ENCODE measurements at regions not wholly inside any gene's neighbourhood (a gene's known extent, or its start where the extent isn't known, plus 50 kb on each side); places are given as distances from the start of the nearest gene placed in this dataset.

- Mint-ChIP-seq H3K9me3 (no peaks in the 10 kb centered on the region), H3K4me3 (no peak overlapping the region), H3K36me3 (peaks cover 2% of the 10 kb centered on the region), H3K27ac (no peak overlapping the region), H3K27me3 (peaks cover 2% of the 10 kb centered on the region), H3K4me1 (no peaks in the 10 kb centered on the region)
Observed at GRCh38 chr14:71190770-71191374, 283.6 kb downstream of the PCNX1 start.

GRCh38 chr14:71193663-71194062 lies 286.4 kb downstream of the PCNX1 start:
- no peaks in the 10 kb centered on the region for H3K36me3 Mint-ChIP-seq
- H3K9me3 Mint-ChIP-seq, result no peaks in the 10 kb centered on the region
- no peak overlapping the region for H3K4me3 Mint-ChIP-seq
- no peak overlapping the region for H3K27ac Mint-ChIP-seq
- H3K4me1 Mint-ChIP-seq, result no peaks in the 10 kb centered on the region
- H3K27me3 Mint-ChIP-seq, result no peaks in the 10 kb centered on the region

- Mint-ChIP-seq H3K27ac (no peak overlapping the region), H3K4me3 (no peak overlapping the region), H3K36me3 (no peaks in the 10 kb centered on the region), H3K27me3 (no peaks in the 10 kb centered on the region), H3K4me1 (no peaks in the 10 kb centered on the region), H3K9me3 (no peaks in the 10 kb centered on the region)
Observed at GRCh38 chr14:71194251-71194650, 287.0 kb downstream of the PCNX1 start.

- H3K4me3 Mint-ChIP-seq, result no peak overlapping the region
- no peaks in the 10 kb centered on the region for H3K36me3 Mint-ChIP-seq
- no peaks in the 10 kb centered on the region for H3K9me3 Mint-ChIP-seq
- H3K27ac Mint-ChIP-seq, result no peak overlapping the region
- no peaks in the 10 kb centered on the region for H3K27me3 Mint-ChIP-seq
- H3K4me1 Mint-ChIP-seq, result no peaks in the 10 kb centered on the region
Observed at GRCh38 chr14:71196921-71197320, 289.7 kb downstream of the PCNX1 start.

GRCh38 chr14:71198687-71199086 lies 291.4 kb downstream of the PCNX1 start:
- H3K4me3 Mint-ChIP-seq, result no peak overlapping the region
- H3K27ac Mint-ChIP-seq, result no peak overlapping the region
- no peaks in the 10 kb centered on the region for H3K4me1 Mint-ChIP-seq
- no peaks in the 10 kb centered on the region for H3K9me3 Mint-ChIP-seq
- no peaks in the 10 kb centered on the region for H3K36me3 Mint-ChIP-seq
- H3K27me3 Mint-ChIP-seq, result no peaks in the 10 kb centered on the region

- Mint-ChIP-seq H3K36me3 (no peaks in the 10 kb centered on the region), H3K4me3 (no peak overlapping the region), H3K27ac (no peak overlapping the region), H3K4me1 (no peaks in the 10 kb centered on the region), H3K27me3 (no peaks in the 10 kb centered on the region), H3K9me3 (no peaks in the 10 kb centered on the region)
Observed at GRCh38 chr14:71201840-71202239, 294.6 kb downstream of the PCNX1 start.

- Mint-ChIP-seq H3K36me3 (no peaks in the 10 kb centered on the region), H3K4me3 (no peak overlapping the region), H3K27me3 (no peaks in the 10 kb centered on the region), H3K9me3 (no peaks in the 10 kb centered on the region), H3K4me1 (no peaks in the 10 kb centered on the region), H3K27ac (no peak overlapping the region)
Observed at GRCh38 chr14:71202881-71203280, 295.6 kb downstream of the PCNX1 start.

- H3K27ac Mint-ChIP-seq, result no peak overlapping the region
- no peaks in the 10 kb centered on the region for H3K36me3 Mint-ChIP-seq
Observed at GRCh38 chr14:71203306-71203705, 296.0 kb downstream of the PCNX1 start.

GRCh38 chr14:71204231-71204630 lies 297.0 kb downstream of the PCNX1 start:
- Mint-ChIP-seq H3K9me3 (no peaks in the 10 kb centered on the region), H3K27me3 (no peaks in the 10 kb centered on the region), H3K4me3 (no peak overlapping the region), H3K36me3 (no peaks in the 10 kb centered on the region), H3K4me1 (no peaks in the 10 kb centered on the region), H3K27ac (no peak overlapping the region)

More at GRCh38 chr14:71203306-71203705, 296.0 kb downstream of the PCNX1 start:
- no peaks in the 10 kb centered on the region for H3K27me3 Mint-ChIP-seq
- no peak overlapping the region for H3K4me3 Mint-ChIP-seq
- H3K4me1 Mint-ChIP-seq, result no peaks in the 10 kb centered on the region
- no peaks in the 10 kb centered on the region for H3K9me3 Mint-ChIP-seq

GRCh38 chr14:71204768-71205167 lies 297.5 kb downstream of the PCNX1 start:
- H3K4me1 Mint-ChIP-seq, result no peaks in the 10 kb centered on the region
- H3K4me3 Mint-ChIP-seq, result no peak overlapping the region
- no peaks in the 10 kb centered on the region for H3K36me3 Mint-ChIP-seq
- no peaks in the 10 kb centered on the region for H3K9me3 Mint-ChIP-seq
- H3K27ac Mint-ChIP-seq, result no peak overlapping the region
- no peaks in the 10 kb centered on the region for H3K27me3 Mint-ChIP-seq

- H3K4me3 Mint-ChIP-seq, result no peak overlapping the region
- H3K27me3 Mint-ChIP-seq, result no peaks in the 10 kb centered on the region
- no peaks in the 10 kb centered on the region for H3K36me3 Mint-ChIP-seq
- H3K27ac Mint-ChIP-seq, result no peak overlapping the region
- H3K4me1 Mint-ChIP-seq, result no peaks in the 10 kb centered on the region
- H3K9me3 Mint-ChIP-seq, result no peaks in the 10 kb centered on the region
Observed at GRCh38 chr14:71206123-71206522, 298.9 kb downstream of the PCNX1 start.

- H3K4me3 Mint-ChIP-seq, result no peak overlapping the region
Observed at GRCh38 chr14:71206766-71207371, 299.6 kb downstream of the PCNX1 start.

GRCh38 chr14:71208702-71209357 lies 301.6 kb downstream of the PCNX1 start:
- no peaks in the 10 kb centered on the region for H3K9me3 Mint-ChIP-seq
- H3K27me3 Mint-ChIP-seq, result no peaks in the 10 kb centered on the region
- H3K36me3 Mint-ChIP-seq, result no peaks in the 10 kb centered on the region
- no peak overlapping the region for H3K27ac Mint-ChIP-seq
- H3K4me1 Mint-ChIP-seq, result no peaks in the 10 kb centered on the region
- H3K4me3 Mint-ChIP-seq, result no peak overlapping the region

More at GRCh38 chr14:71206766-71207371, 299.6 kb downstream of the PCNX1 start:
- H3K27me3 Mint-ChIP-seq, result no peaks in the 10 kb centered on the region
- no peaks in the 10 kb centered on the region for H3K4me1 Mint-ChIP-seq
- H3K9me3 Mint-ChIP-seq, result no peaks in the 10 kb centered on the region
- H3K27ac Mint-ChIP-seq, result no peak overlapping the region
- H3K36me3 Mint-ChIP-seq, result no peaks in the 10 kb centered on the region

- Mint-ChIP-seq H3K36me3 (no peaks in the 10 kb centered on the region), H3K4me3 (no peak overlapping the region), H3K27ac (no peak overlapping the region), H3K4me1 (no peaks in the 10 kb centered on the region), H3K27me3 (no peaks in the 10 kb centered on the region), H3K9me3 (no peaks in the 10 kb centered on the region)
Observed at GRCh38 chr14:71209888-71210287, 302.6 kb downstream of the PCNX1 start.

GRCh38 chr14:71212093-71212492 lies 304.8 kb downstream of the PCNX1 start:
- H3K36me3 Mint-ChIP-seq, result no peaks in the 10 kb centered on the region
- H3K4me3 Mint-ChIP-seq, result no peak overlapping the region
- H3K27me3 Mint-ChIP-seq, result no peaks in the 10 kb centered on the region
- no peaks in the 10 kb centered on the region for H3K9me3 Mint-ChIP-seq
- H3K27ac Mint-ChIP-seq, result no peak overlapping the region
- H3K4me1 Mint-ChIP-seq, result no peaks in the 10 kb centered on the region

GRCh38 chr14:71212683-71213107 lies 305.4 kb downstream of the PCNX1 start:
- Mint-ChIP-seq H3K27ac (no peak overlapping the region), H3K9me3 (no peaks in the 10 kb centered on the region), H3K4me1 (no peaks in the 10 kb centered on the region), H3K4me3 (no peak overlapping the region), H3K27me3 (no peaks in the 10 kb centered on the region), H3K36me3 (no peaks in the 10 kb centered on the region)

All from activated naive CD4-positive, alpha-beta T cell treated with anti-CD3 and anti-CD28 coated beads, Interleukin-2, amount 50 U/mL, for 24 hours (primary cell).